HG03060 (cell line): ENCODE measurements at regions not wholly inside any gene's neighbourhood (a gene's known extent, or its start where the extent isn't known, plus 50 kb on each side); places are given as distances from the start of the nearest gene placed in this dataset.

Source experiments
- ATAC-seq: cut with Tn5 transposase; IDR thresholded peaks from one replicate; pipeline ENCODE4 v1.9.1; 2021; ENCODE audit warnings: low read depth, moderate number of reproducible peaks; ENCODE audit not compliant: unreplicated experiment

DNA sequence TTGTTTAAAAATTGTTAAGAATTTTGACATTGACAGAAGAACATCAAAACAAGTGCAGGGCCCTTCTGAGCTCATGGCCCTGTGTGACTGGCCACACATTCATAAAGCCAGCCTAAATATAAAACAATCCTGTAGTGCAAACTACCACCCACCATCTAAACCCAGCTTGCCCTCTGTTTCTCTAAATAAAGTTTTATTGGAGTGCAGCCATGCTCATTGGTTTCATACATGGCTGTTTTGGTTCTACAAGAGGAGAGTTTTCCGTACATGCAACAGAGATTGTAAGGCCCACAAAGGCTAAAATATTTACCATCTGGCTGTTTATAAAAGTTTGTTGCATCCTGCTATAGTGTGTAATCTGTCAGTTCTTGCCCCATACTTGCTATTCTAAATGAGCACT is 54.6 kb upstream of the TRIM24 start:
- no peak for ATAC-seq

DNA sequence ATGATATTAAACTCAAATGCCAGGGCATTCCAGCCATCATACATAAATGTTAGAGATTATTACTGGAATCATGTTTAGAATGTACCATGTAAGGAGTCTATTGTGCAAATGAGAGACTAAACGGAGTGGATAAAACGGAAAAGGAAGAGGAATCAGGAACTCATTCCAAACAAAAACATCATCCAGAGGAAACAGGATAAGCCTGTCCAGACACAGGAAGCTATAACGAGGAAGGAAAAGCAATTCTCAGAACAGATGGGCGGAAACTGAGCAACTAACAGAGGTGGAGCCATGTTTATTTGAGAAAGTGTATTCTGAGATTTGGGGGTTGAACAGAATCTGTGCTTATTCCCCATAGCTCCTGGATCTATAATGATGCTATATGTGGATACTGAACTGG is 52.3 kb upstream of the TRIM24 start:
- ATAC-seq: no peak
